D721Med (cell line): ENCODE measurements at regions not wholly inside any gene's neighbourhood (a gene's known extent, or its start where the extent isn't known, plus 50 kb on each side); places are given as distances from the start of the nearest gene placed in this dataset.

Experiments
- DNase-seq: peaks from one replicate; pipeline ENCODE4 v3.0.0; 2011; ENCODE audit warnings: low spot score; ENCODE audit not compliant: insufficient read length
- FAIRE-seq: peaks from 2 replicates; lab custom pipeline; 2011; peaks lifted over from hg19 to GRCh38; lab: Jason Lieb, UNC
- CTCF ChIP-seq: IDR thresholded peaks from 2 replicates; pipeline ENCODE4 v1.5.1; 2012; ENCODE audit warnings: mild to moderate bottlenecking, control low read depth; ENCODE audit not compliant: insufficient read depth; ENCODE audit errors: missing control alignments

- DNase-seq (no peak), FAIRE-seq (no peak)
- no peak for TF ChIP-seq CTCF
Observed at GRCh38 chr12:92404921-92405320, 259.3 kb upstream of the BTG1 start.

GRCh38 chr12:92404259-92404894 is 258.7 kb upstream of the BTG1 start:
- DNase-seq: no peak
- no peak for TF ChIP-seq CTCF
- no peak for FAIRE-seq

GRCh38 chr12:92403210-92404175 is 257.8 kb upstream of the BTG1 start:
- DNase-seq (no peak), FAIRE-seq (no peak)
- TF ChIP-seq CTCF: no peak

- TF ChIP-seq CTCF: no peak
- no peak for FAIRE-seq
Observed at GRCh38 chr12:92402415-92402814, 256.8 kb upstream of the BTG1 start.

GRCh38 chr12:92400006-92400405 is 254.4 kb upstream of the BTG1 start:
- FAIRE-seq (no peak), DNase-seq (no peak)
- no peak for TF ChIP-seq CTCF

More at GRCh38 chr12:92402415-92402814, 256.8 kb upstream of the BTG1 start:
- DNase-seq: no peak

GRCh38 chr12:92398565-92399309 is 253.1 kb upstream of the BTG1 start:
- no peak for FAIRE-seq
- no peak for DNase-seq
- TF ChIP-seq CTCF: no peak
